ENCODE measurements at regions not wholly inside any gene's neighbourhood (a gene's known extent, or its start where the extent isn't known, plus 50 kb on each side); places are given as distances from the start of the nearest gene placed in this dataset.
A peak's percentile ranks its signal among the peaks of the same experiment; 100 is the strongest.

DNA sequence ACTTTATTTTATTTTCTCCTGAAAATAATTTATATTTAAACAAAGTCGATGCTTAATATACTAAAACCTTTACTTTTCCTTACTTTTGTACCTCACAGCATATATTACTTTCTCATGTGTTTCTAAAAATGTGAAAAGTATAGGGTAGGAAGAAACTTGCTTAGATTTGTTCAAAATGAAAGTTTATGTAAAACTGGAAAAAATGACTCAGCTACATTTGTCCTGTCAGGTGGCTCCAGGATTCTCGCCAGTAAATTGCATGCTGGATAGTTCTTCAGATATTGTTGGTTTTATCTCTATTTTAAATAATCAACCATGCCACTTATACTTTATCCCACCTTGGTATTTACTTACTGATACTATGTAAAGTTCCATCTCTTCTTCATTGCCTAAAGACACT is 159.2 kb upstream of the NDST4 start:
- no peak for TF ChIP-seq CTCF (IDR thresholded peaks at IDR 0.05)
- no peak for TF ChIP-seq ZFX (IDR thresholded peaks at IDR 0.05; ENCODE audit: borderline replicate concordance)
- no peak overlapping the region for H3K27ac ChIP-seq

GRCh38 chr4:115272185-115272584 is 158.8 kb upstream of the NDST4 start:
- no peak overlapping the region for H3K27ac ChIP-seq
- TF ChIP-seq CTCF (IDR thresholded peaks at IDR 0.05): no peak
- TF ChIP-seq ZFX (IDR thresholded peaks at IDR 0.05; ENCODE audit: borderline replicate concordance): no peak

DNA sequence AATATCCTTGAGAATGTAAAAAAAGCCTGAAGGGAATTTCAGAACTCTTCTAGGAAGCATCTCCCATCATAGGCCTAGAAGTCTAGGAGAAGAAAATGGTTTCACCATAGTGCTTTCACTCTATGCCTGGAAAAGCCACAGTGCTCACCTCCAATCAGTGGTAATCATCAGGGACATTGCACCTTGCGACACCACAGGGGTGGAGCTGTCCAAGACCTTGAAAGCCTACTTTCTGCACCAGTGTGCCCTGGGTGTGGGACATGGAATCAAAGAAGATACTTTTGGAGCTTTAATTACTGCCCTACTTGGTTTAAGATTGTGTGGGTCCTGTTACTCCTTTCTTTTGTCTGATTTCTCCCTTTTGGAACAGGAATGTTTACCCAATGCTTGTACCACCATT is 146.8 kb upstream of the NDST4 start:
- TF ChIP-seq ZFX (IDR thresholded peaks at IDR 0.05; ENCODE audit: borderline replicate concordance) (no peak), CTCF (IDR thresholded peaks at IDR 0.05) (no peak)
- no peak overlapping the region for H3K27ac ChIP-seq

GRCh38 chr4:115259642-115260041 is 146.2 kb upstream of the NDST4 start:
- TF ChIP-seq CTCF (IDR thresholded peaks at IDR 0.05) (no peak), ZFX (IDR thresholded peaks at IDR 0.05; ENCODE audit: borderline replicate concordance) (no peak)

DNA sequence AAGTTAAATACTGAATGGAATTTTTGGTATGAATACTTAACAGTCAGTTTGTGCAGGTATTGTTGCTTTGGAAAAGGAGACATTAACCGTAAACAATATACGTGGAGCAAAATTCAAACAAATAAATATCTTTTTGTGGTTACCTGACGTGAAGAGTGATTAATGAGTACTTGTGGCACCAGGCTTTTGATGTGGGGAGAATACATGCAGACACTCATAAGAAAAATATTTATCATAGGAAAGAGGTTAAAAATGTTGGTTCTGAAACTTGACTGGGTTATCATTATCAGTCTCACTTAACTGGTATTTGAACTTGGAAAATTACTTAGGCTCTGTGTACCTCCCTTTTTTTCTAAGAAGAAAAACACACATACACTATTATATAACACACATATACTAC is 136.4 kb upstream of the NDST4 start:
- no peak overlapping the region for H3K27ac ChIP-seq
- TF ChIP-seq ZFX (IDR thresholded peaks at IDR 0.05; ENCODE audit: borderline replicate concordance) (no peak), CTCF (IDR thresholded peaks at IDR 0.05) (no peak)

More at GRCh38 chr4:115259642-115260041, 146.2 kb upstream of the NDST4 start:
- H3K27ac ChIP-seq: no peak overlapping the region

- no peak overlapping the region for H3K27ac ChIP-seq
These were observed 121.1 kb upstream of the NDST4 start for GRCh38 chr4:115234405-115235093.

More at GRCh38 chr4:115234405-115235093, 121.1 kb upstream of the NDST4 start:
- TF ChIP-seq ZFX (IDR thresholded peaks at IDR 0.05; ENCODE audit: borderline replicate concordance) (no peak), CTCF (IDR thresholded peaks at IDR 0.05) (peak; percentile 56)

Data from 22Rv1 (cell line).